Astrocyte (in vitro differentiated cells and primary cell): ENCODE measurements at regions not wholly inside any gene's neighbourhood (a gene's known extent, or its start where the extent isn't known, plus 50 kb on each side); places are given as distances from the start of the nearest gene placed in this dataset.
A peak's percentile ranks its signal among the peaks of the same experiment; 100 is the strongest.
"Not testable (repeated sequence)": the region's sequence is repeated elsewhere in the genome, so short reads cannot be mapped to it uniquely, and the experiment has no call there.

Experiments
- DNase-seq: peaks from one replicate; pipeline ENCODE4 v3.0.0-alpha.2; 2010; ENCODE audit warnings: low read depth
- FAIRE-seq: peaks from 2 replicates; lab custom pipeline; 2011; peaks lifted over from hg19 to GRCh38; lab: Jason Lieb, UNC
- H2AFZ ChIP-seq: 2 replicates; pipeline ENCODE4 v1.6.0; 2012; ENCODE audit warnings: low read depth, low read length, inconsistent platforms
- H3K27ac ChIP-seq: 2 replicates; pipeline ENCODE4 v1.5.1; 2011; ENCODE audit warnings: low read depth, low read length, inconsistent platforms
- H3K27me3 ChIP-seq: 2 replicates; pipeline ENCODE4 v1.6.0; 2011; ENCODE audit warnings: low read length, inconsistent platforms; ENCODE audit not compliant: insufficient read depth
- H3K36me3 ChIP-seq: 2 replicates; pipeline ENCODE4 v1.5.1; 2011; ENCODE audit warnings: low read length, inconsistent platforms; ENCODE audit not compliant: insufficient read depth
- H3K4me1 ChIP-seq: 2 replicates; pipeline ENCODE4 v1.5.1; 2011; ENCODE audit warnings: low read length, inconsistent platforms; ENCODE audit not compliant: insufficient read depth
- H3K4me2 ChIP-seq: 2 replicates; pipeline ENCODE4 v1.6.0; 2012; ENCODE audit warnings: low read length, inconsistent platforms
- H3K4me3 ChIP-seq: 2 replicates; pipeline ENCODE4 v1.5.1; 2011; ENCODE audit warnings: low read depth, mild to moderate bottlenecking, low read length, inconsistent platforms; ENCODE audit not compliant: insufficient read depth
- H3K79me2 ChIP-seq: 2 replicates; pipeline ENCODE4 v1.6.0; 2012; ENCODE audit warnings: mild to moderate bottlenecking, low read length, inconsistent platforms; ENCODE audit not compliant: insufficient read depth
- H3K9ac ChIP-seq: 2 replicates; pipeline ENCODE4 v1.6.0; 2012; ENCODE audit warnings: mild to moderate bottlenecking, low read length, inconsistent platforms
- H3K9me3 ChIP-seq: 2 replicates; pipeline ENCODE4 v1.5.1; 2012; ENCODE audit warnings: low read depth, mild to moderate bottlenecking, low read length, inconsistent platforms; ENCODE audit not compliant: insufficient read depth
- H4K20me1 ChIP-seq: 2 replicates; pipeline ENCODE4 v1.6.0; 2012; ENCODE audit warnings: low read length, inconsistent platforms; ENCODE audit not compliant: insufficient read depth
- H3K27ac Mint-ChIP-seq: one replicate; pipeline ENCODE4 v1.8.0; 2021; ENCODE audit warnings: mild to moderate bottlenecking, mixed read lengths; ENCODE audit not compliant: unreplicated experiment
- H3K27me3 Mint-ChIP-seq: one replicate; pipeline ENCODE4 v1.8.0; 2021; ENCODE audit warnings: low read depth, mixed read lengths; ENCODE audit not compliant: unreplicated experiment
- H3K36me3 Mint-ChIP-seq: one replicate; pipeline ENCODE4 v1.8.0; 2021; ENCODE audit warnings: low read depth, mixed read lengths; ENCODE audit not compliant: unreplicated experiment
- H3K4me1 Mint-ChIP-seq: one replicate; pipeline ENCODE4 v1.8.0; 2021; ENCODE audit warnings: low read depth, mixed read lengths; ENCODE audit not compliant: unreplicated experiment
- H3K4me3 Mint-ChIP-seq: one replicate; pipeline ENCODE4 v1.8.0; 2021; ENCODE audit warnings: mild to moderate bottlenecking, moderate library complexity, mixed read lengths; ENCODE audit not compliant: unreplicated experiment
- H3K9me3 Mint-ChIP-seq: one replicate; pipeline ENCODE4 v1.8.0; 2021; ENCODE audit warnings: mild to moderate bottlenecking, mixed read lengths; ENCODE audit not compliant: unreplicated experiment
- CTCF ChIP-seq: IDR thresholded peaks from 2 replicates; pipeline ENCODE4 v1.5.1; 2011; ENCODE audit warnings: low read depth, mild to moderate bottlenecking, inconsistent platforms, low read length, moderate library complexity; ENCODE audit not compliant: insufficient read depth
- EZH2 ChIP-seq: IDR thresholded peaks from 2 replicates; pipeline ENCODE4 v1.6.1; 2012; ENCODE audit warnings: mild to moderate bottlenecking, low read length, inconsistent platforms; ENCODE audit not compliant: insufficient read depth

DNA sequence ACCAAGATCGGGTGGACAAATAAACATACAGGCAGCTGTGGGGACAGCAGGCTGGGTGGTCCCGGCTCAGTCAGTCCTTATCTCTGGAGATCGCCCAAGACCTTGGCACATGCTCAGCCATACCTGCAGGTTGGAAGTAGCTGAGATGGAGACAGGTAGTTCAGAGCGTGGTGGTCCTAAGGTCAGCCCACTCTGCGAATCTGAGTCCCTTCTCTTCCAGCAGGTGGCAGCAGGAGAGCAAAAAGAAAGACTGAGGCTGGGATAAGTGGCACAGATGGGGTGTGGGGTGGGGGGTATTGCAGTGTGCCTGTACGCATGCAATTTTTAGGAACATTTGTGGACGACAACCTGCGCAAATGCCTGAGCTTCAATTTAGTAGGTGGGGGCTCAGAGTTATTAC is 104.9 kb downstream of the TENT5C start:
- Mint-ChIP-seq H3K27ac (no peak overlapping the region), H3K9me3 (peaks cover 12% of the 10 kb centered on the region), H3K27me3 (peaks cover 4% of the 10 kb centered on the region), H3K36me3 (no peaks in the 10 kb centered on the region), H3K4me3 (no peak overlapping the region), H3K4me1 (peaks cover 1% of the 10 kb centered on the region)
- Histone ChIP-seq H3K79me2 (no peaks in the 10 kb centered on the region), H3K27me3 (no peaks in the 10 kb centered on the region), H3K36me3 (no peaks in the 10 kb centered on the region), H3K4me1 (no peaks in the 10 kb centered on the region), H4K20me1 (no peaks in the 10 kb centered on the region), H3K27ac (no peak overlapping the region), H3K9ac (no peak overlapping the region), H3K4me3 (no peak overlapping the region), H3K4me2 (no peak overlapping the region), H3K9me3 (no peaks in the 10 kb centered on the region), H2AFZ (no peak overlapping the region)
- FAIRE-seq, result no peak
- TF ChIP-seq EZH2 (no peak), CTCF (peak; percentile 12)
- DNase-seq, result no peak

DNA sequence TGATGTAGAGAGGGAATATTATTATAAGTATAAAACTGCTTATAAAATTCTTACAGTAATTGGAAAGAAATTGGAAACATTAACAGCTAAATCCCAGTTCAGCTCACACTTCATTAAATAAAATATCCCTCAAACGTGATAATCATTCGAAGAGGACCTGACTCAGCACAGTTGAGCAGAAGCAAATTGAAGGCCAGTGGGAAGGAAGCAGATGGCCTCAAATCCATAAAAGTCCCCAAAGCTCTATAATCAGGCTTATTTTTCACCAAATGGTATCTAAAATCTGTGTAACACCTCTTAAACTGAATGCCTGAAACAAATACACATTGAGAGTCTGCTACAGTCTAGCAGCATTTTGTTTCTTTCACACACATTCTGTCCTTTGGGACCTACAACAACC is 106.8 kb downstream of the TENT5C start:
- no peaks in the 10 kb centered on the region for H3K79me2 ChIP-seq
- H3K27me3 Mint-ChIP-seq, result peaks cover 4% of the 10 kb centered on the region
- H3K36me3 ChIP-seq, result no peaks in the 10 kb centered on the region
- H3K4me1 Mint-ChIP-seq, result peaks cover 1% of the 10 kb centered on the region
- no peak overlapping the region for H3K4me3 ChIP-seq
- no peak overlapping the region for H2AFZ ChIP-seq
- H3K36me3 Mint-ChIP-seq, result no peaks in the 10 kb centered on the region
- H3K9ac ChIP-seq, result no peak overlapping the region
- no peaks in the 10 kb centered on the region for H4K20me1 ChIP-seq
- no peak for FAIRE-seq
- H3K9me3 Mint-ChIP-seq, result peaks cover 19% of the 10 kb centered on the region
- H3K27me3 ChIP-seq, result no peaks in the 10 kb centered on the region
- no peak overlapping the region for H3K4me3 Mint-ChIP-seq
- no peaks in the 10 kb centered on the region for H3K9me3 ChIP-seq
- H3K27ac ChIP-seq, result no peak overlapping the region
- no peak overlapping the region for H3K4me2 ChIP-seq
- H3K4me1 ChIP-seq, result no peaks in the 10 kb centered on the region
- TF ChIP-seq CTCF (no peak), EZH2 (no peak)
- no peak overlapping the region for H3K27ac Mint-ChIP-seq
- no peak for DNase-seq

GRCh38 chr1:117714546-117714945 is 108.7 kb downstream of the TENT5C start:
- TF ChIP-seq EZH2 (no peak), CTCF (no peak)
- no peak for DNase-seq
- no peak for FAIRE-seq
- Mint-ChIP-seq H3K27me3 (no peaks in the 10 kb centered on the region), H3K36me3 (peaks cover 2% of the 10 kb centered on the region), H3K4me3 (no peak overlapping the region), H3K27ac (no peak overlapping the region), H3K4me1 (peaks cover 1% of the 10 kb centered on the region), H3K9me3 (peaks cover 23% of the 10 kb centered on the region)
- no peak overlapping the region for H2AFZ ChIP-seq
- no peaks in the 10 kb centered on the region for H3K27me3 ChIP-seq
- H3K36me3 ChIP-seq, result no peaks in the 10 kb centered on the region
- no peak overlapping the region for H3K4me2 ChIP-seq
- no peaks in the 10 kb centered on the region for H4K20me1 ChIP-seq
- H3K4me1 ChIP-seq, result no peaks in the 10 kb centered on the region
- H3K9me3 ChIP-seq, result no peaks in the 10 kb centered on the region
- H3K9ac ChIP-seq, result no peak overlapping the region
- H3K27ac ChIP-seq, result no peak overlapping the region
- no peak overlapping the region for H3K4me3 ChIP-seq
- H3K79me2 ChIP-seq, result no peaks in the 10 kb centered on the region

DNA sequence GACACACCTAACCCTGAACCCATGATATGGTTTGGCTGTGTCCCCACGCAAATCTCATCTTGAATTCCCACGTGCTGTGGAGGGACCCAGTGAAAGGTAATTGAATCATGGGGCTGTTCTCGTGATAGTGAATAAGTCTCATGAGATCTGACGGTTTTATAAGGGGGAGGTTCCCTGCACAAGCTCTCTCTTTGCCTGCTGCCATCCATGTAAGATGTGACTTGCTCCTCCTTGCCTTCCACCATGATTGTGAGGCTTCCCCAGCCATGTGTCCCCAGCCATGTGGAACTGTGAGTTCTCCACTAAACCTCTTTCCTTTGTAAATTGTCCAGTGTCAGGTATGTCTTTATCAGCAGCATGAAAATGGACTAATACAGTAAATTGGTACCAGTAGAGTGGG is 110.2 kb downstream of the TENT5C start:
- H3K27me3 ChIP-seq, H3K4me3 ChIP-seq: not testable (repeated sequence)
- peaks cover 28% of the 10 kb centered on the region for H3K9me3 Mint-ChIP-seq

More for the DNA sequence above, 110.2 kb downstream of the TENT5C start:
- H3K79me2 ChIP-seq, H3K4me1 Mint-ChIP-seq, DNase-seq, H3K4me3 Mint-ChIP-seq, FAIRE-seq, H3K4me1 ChIP-seq, H4K20me1 ChIP-seq, H3K36me3 Mint-ChIP-seq, H3K27ac ChIP-seq, H3K27ac Mint-ChIP-seq, H3K36me3 ChIP-seq, H3K27me3 Mint-ChIP-seq, H3K9ac ChIP-seq, H2AFZ ChIP-seq, H3K9me3 ChIP-seq, H3K4me2 ChIP-seq: not testable (repeated sequence)
